ENCODE measurements at regions not wholly inside any gene's neighbourhood (a gene's known extent, or its start where the extent isn't known, plus 50 kb on each side); places are given as distances from the start of the nearest gene placed in this dataset.

DNA sequence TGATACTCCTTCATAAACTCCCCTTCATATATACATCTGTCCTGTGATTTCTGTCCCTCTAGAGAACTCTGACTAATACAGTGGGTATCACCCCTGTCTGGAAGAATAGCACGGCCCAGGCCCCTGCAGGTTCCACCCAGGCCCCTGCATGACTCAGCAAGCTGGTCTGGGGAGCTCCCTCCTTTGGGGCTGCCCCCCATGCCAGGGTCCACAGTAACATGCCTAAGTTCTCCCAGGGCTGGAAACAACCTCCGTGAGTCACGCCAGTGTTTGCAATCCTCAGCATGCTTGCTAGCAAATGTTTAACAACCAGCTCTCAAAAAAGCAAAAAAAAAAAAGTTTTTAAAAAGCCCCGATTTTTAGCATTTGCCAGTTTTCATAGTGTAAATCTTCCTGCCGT, 134.3 kb upstream of the CDH4 start:
- no peak for DNase-seq
- no peaks in the 10 kb centered on the region for H3K9me3 Mint-ChIP-seq
- no peak overlapping the region for H3K27ac Mint-ChIP-seq
- H3K4me1 Mint-ChIP-seq: no peaks in the 10 kb centered on the region
- CTCF ChIA-PET: no interaction called here
- no peaks in the 10 kb centered on the region for H3K36me3 Mint-ChIP-seq
- no peaks in the 10 kb centered on the region for H3K27me3 Mint-ChIP-seq
- H3K4me3 Mint-ChIP-seq: no peak overlapping the region

GRCh38 chr20:61118429-61119224, 133.4 kb upstream of the CDH4 start:
- H3K36me3 Mint-ChIP-seq: no peaks in the 10 kb centered on the region
- H3K4me1 Mint-ChIP-seq: no peaks in the 10 kb centered on the region
- DNase-seq: no peak
- no peak overlapping the region for H3K4me3 Mint-ChIP-seq
- H3K27me3 Mint-ChIP-seq: no peaks in the 10 kb centered on the region
- H3K27ac Mint-ChIP-seq: no peak overlapping the region
- H3K9me3 Mint-ChIP-seq: no peaks in the 10 kb centered on the region
- CTCF ChIA-PET: no interaction called here

DNA sequence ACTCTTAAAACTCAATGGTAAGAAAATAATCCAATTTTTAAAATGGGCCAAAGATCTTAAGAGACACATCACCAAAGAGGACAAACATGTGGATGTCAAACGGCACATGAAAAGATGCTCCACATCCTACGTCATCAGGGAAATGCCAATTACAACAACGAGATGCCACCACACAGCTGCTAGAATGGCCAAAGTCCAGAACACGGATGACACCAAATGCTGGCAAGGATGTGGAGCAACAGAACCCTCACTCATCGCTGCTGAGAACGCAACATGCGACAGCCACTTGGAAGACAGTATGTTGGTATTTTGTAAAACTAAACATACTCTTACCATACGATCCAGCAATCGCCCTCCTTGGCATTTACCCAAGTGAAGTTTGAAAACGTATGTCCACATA, 132.8 kb upstream of the CDH4 start:
- H3K27ac Mint-ChIP-seq: no peak overlapping the region
- CTCF ChIA-PET: no interaction called here
- no peaks in the 10 kb centered on the region for H3K27me3 Mint-ChIP-seq
- DNase-seq: no peak
- H3K4me3 Mint-ChIP-seq: no peak overlapping the region
- H3K36me3 Mint-ChIP-seq: no peaks in the 10 kb centered on the region
- H3K9me3 Mint-ChIP-seq: no peaks in the 10 kb centered on the region
- H3K4me1 Mint-ChIP-seq: no peaks in the 10 kb centered on the region

DNA sequence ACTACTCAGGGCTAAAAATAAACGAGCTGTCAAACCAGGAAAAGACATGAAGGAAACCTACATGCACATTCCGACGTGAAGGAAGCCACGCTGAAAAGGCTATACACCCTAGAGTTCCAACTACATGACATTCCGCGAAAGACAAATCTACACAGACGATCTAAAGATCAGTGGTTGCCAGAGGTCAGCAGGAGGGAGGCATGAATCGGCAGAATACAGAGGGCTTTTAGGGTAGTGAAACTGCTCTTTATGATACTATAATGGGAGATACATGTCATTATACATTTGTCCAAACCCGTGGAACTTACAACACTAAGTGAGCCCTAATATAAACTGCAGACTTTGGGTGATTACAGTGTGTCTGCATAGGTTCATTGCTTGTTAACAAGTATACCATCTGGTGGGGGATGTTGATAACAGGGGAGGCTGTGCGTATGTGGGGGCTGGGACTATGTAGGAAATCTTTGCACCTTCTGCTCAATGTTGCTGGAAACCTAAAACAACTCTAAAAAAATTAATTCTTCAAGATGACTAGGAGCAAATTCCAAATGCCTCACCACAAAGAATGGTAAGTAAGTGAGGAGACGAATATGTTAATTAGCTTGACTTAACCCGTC, 132.2 kb upstream of the CDH4 start:
- H3K27ac Mint-ChIP-seq: no peak overlapping the region
- CTCF ChIA-PET: no interaction called here
- no peaks in the 10 kb centered on the region for H3K9me3 Mint-ChIP-seq
- DNase-seq: no peak
- H3K4me3 Mint-ChIP-seq: no peak overlapping the region
- no peaks in the 10 kb centered on the region for H3K4me1 Mint-ChIP-seq
- no peaks in the 10 kb centered on the region for H3K27me3 Mint-ChIP-seq
- H3K36me3 Mint-ChIP-seq: no peaks in the 10 kb centered on the region

- Mint-ChIP-seq H3K27me3 (no peaks in the 10 kb centered on the region), H3K36me3 (no peaks in the 10 kb centered on the region), H3K4me3 (no peak overlapping the region), H3K4me1 (no peaks in the 10 kb centered on the region), H3K27ac (no peak overlapping the region), H3K9me3 (no peaks in the 10 kb centered on the region)
- DNase-seq: peak; percentile 51
- CTCF ChIA-PET: no interaction called here
Measured at GRCh38 chr20:61120595-61121515, 131.2 kb upstream of the CDH4 start.

DNA sequence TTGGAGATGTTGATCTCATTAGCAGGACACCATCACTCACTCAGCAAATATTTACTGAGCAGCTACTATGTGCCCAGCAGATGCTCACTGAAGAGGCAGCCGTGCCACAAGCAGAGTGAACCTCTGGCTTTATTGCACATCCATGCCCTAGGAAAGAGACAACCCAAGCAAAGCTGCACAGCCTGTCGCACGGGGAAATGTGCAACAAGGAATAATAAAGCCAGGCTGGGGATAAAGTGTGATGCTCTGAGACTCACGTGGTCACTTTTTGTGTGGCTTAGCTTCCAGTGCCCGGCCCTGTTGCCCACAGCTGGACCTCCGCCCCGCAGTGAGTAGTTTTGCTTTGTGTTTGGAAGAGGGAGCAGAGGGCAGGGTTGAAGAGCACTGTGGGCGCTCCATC, 130.4 kb upstream of the CDH4 start:
- no peak overlapping the region for H3K27ac Mint-ChIP-seq
- no peak overlapping the region for H3K4me3 Mint-ChIP-seq
- H3K36me3 Mint-ChIP-seq: no peaks in the 10 kb centered on the region
- DNase-seq: no peak
- no peaks in the 10 kb centered on the region for H3K27me3 Mint-ChIP-seq
- CTCF ChIA-PET: no interaction called here
- no peaks in the 10 kb centered on the region for H3K9me3 Mint-ChIP-seq
- no peaks in the 10 kb centered on the region for H3K4me1 Mint-ChIP-seq

GRCh38 chr20:61123286-61123685, 128.8 kb upstream of the CDH4 start:
- Mint-ChIP-seq H3K27me3 (no peaks in the 10 kb centered on the region), H3K9me3 (no peaks in the 10 kb centered on the region), H3K36me3 (no peaks in the 10 kb centered on the region), H3K4me1 (no peaks in the 10 kb centered on the region), H3K27ac (no peak overlapping the region), H3K4me3 (no peak overlapping the region)
- CTCF ChIA-PET: no interaction called here
- no peak for DNase-seq

- Mint-ChIP-seq H3K27ac (no peak overlapping the region), H3K9me3 (no peaks in the 10 kb centered on the region), H3K27me3 (peaks cover 4% of the 10 kb centered on the region), H3K36me3 (no peaks in the 10 kb centered on the region), H3K4me1 (no peaks in the 10 kb centered on the region), H3K4me3 (no peak overlapping the region)
- CTCF ChIA-PET: no interaction called here
- DNase-seq: no peak
Measured at GRCh38 chr20:61123751-61124368, 128.2 kb upstream of the CDH4 start.

DNA sequence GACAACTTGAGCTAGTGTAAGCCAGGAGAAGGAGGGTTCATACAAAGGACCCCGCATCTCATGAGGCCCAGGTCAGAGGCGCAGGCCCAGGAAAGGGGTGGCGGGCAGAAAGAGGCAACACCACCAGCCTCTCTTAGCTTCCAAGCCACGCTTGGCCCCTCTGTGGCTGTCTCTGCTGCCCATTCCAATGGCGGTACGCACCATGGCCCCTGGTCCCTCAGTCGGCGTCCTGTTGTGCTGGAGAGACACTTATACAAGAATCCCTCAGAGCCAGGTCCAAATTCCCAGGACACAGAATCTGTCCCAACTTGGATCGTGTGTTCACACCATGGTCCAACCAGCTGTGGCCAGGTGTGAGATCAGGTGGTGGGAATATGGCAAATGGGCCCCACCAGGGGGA, 127.0 kb upstream of the CDH4 start:
- no peak for DNase-seq

DNA sequence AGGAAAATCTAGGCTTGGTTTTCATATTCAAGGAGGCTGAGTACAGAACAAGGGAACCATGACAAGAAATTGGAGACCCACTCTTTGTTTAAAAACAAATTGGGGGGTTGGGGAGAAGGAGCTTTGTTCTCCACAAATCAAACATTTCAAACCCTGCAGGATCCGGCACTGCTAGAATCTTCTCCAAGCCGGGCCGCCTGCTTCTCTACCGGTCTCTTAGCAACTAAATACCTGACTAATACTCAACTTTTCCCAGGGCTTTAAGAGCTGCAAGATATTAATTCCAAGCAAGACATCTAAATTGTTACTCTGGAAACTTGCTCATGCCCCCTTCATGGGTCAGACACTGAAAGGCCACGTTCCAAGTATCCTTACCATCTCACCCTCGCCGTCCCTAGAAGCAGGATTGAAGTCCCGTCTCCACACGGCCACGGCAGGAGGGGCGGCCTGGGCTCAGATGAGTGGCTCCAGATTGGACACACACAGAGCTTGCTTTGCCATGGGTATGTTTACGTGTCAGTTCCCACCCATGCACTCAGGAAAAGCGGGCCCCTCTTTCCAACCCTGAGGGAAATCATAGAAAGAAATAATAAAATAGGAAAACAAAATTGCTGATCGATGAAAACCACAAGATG, 126.4 kb upstream of the CDH4 start:
- Mint-ChIP-seq H3K4me3 (no peak overlapping the region), H3K27me3 (peaks cover 9% of the 10 kb centered on the region), H3K9me3 (no peaks in the 10 kb centered on the region), H3K4me1 (no peaks in the 10 kb centered on the region), H3K36me3 (no peaks in the 10 kb centered on the region), H3K27ac (no peak overlapping the region)
- DNase-seq: no peak
- CTCF ChIA-PET: no interaction called here

More for the DNA sequence above, 127.0 kb upstream of the CDH4 start:
- Mint-ChIP-seq H3K27ac (no peak overlapping the region), H3K4me1 (no peaks in the 10 kb centered on the region), H3K36me3 (no peaks in the 10 kb centered on the region), H3K9me3 (no peaks in the 10 kb centered on the region), H3K4me3 (no peak overlapping the region), H3K27me3 (peaks cover 4% of the 10 kb centered on the region)
- CTCF ChIA-PET: no interaction called here

DNA sequence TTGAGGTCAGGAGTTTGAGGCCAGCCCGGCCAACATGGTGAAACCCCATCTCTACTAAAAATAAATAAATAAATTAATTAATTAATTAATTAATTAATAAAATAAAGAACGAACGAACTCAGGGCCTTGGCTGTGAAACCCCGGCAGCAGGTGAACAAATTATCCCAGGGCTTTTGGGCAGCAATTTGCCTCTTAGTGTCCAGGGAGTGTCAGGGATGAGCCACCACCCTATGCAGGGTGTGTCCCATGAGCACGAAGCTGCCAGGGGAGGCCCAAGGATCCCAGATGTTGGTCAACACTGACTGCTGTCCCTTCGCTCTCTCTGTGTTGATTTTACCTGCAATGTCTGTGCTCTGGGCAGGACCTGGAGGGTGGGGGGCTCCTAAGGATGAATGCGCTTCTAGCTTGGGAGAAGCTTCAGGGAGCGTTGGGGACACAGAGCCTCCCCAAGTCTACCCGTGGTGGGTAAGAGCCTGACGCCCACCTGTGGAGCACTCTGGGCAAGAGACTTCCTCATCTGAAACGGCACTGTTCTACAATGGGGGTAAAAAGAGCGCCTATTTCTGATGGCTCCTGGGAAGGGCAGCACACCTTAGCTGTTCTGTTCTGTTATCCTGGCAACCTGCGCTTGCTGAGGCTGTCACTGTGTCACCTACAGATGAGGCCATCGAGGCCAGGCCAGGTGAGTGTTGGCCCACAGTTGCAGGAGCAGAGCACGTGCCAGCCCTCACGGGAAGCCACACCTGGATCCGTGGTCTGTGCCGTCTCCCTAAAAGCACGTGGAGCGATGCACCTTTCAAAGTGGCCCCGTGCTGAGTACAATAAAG, 125.5 kb upstream of the CDH4 start:
- no peak overlapping the region for H3K27ac Mint-ChIP-seq
- peaks cover 11% of the 10 kb centered on the region for H3K27me3 Mint-ChIP-seq
- no peaks in the 10 kb centered on the region for H3K4me1 Mint-ChIP-seq
- no peaks in the 10 kb centered on the region for H3K36me3 Mint-ChIP-seq
- H3K4me3 Mint-ChIP-seq: no peak overlapping the region
- DNase-seq: no peak
- no peaks in the 10 kb centered on the region for H3K9me3 Mint-ChIP-seq
- CTCF ChIA-PET: no interaction called here

- H3K36me3 Mint-ChIP-seq: no peaks in the 10 kb centered on the region
- no peaks in the 10 kb centered on the region for H3K9me3 Mint-ChIP-seq
- no peak overlapping the region for H3K4me3 Mint-ChIP-seq
- DNase-seq: no peak
- no peak overlapping the region for H3K27ac Mint-ChIP-seq
- no peaks in the 10 kb centered on the region for H3K4me1 Mint-ChIP-seq
- peaks cover 11% of the 10 kb centered on the region for H3K27me3 Mint-ChIP-seq
- CTCF ChIA-PET: no interaction called here
Measured at GRCh38 chr20:61127311-61128039, 124.6 kb upstream of the CDH4 start.

GRCh38 chr20:61128701-61129269, 123.3 kb upstream of the CDH4 start:
- Mint-ChIP-seq H3K27ac (no peak overlapping the region), H3K9me3 (no peaks in the 10 kb centered on the region), H3K4me1 (no peaks in the 10 kb centered on the region), H3K27me3 (peaks cover 18% of the 10 kb centered on the region), H3K36me3 (no peaks in the 10 kb centered on the region), H3K4me3 (no peak overlapping the region)
- DNase-seq: no peak
- CTCF ChIA-PET: no interaction called here

Data from activated naive CD4-positive, alpha-beta T cell treated with anti-CD3 and anti-CD28 coated beads, Interleukin-2, amount 10 ng/mL, durations not matched to agents 7 days and 5 days (primary cell).